ENCODE measurements at regions not wholly inside any gene's neighbourhood (a gene's known extent, or its start where the extent isn't known, plus 50 kb on each side); places are given as distances from the start of the nearest gene placed in this dataset.

GRCh38 chr3:67075295-67075694 lies 77.2 kb downstream of the KBTBD8 start:
- TF ChIP-seq, protein P1, sequence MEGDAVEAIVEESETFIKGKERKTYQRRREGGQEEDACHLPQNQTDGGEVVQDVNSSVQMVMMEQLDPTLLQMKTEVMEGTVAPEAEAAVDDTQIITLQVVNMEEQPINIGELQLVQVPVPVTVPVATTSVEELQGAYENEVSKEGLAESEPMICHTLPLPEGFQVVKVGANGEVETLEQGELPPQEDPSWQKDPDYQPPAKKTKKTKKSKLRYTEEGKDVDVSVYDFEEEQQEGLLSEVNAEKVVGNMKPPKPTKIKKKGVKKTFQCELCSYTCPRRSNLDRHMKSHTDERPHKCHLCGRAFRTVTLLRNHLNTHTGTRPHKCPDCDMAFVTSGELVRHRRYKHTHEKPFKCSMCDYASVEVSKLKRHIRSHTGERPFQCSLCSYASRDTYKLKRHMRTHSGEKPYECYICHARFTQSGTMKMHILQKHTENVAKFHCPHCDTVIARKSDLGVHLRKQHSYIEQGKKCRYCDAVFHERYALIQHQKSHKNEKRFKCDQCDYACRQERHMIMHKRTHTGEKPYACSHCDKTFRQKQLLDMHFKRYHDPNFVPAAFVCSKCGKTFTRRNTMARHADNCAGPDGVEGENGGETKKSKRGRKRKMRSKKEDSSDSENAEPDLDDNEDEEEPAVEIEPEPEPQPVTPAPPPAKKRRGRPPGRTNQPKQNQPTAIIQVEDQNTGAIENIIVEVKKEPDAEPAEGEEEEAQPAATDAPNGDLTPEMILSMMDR (IDR thresholded peaks at IDR 0.05 in 8 of 11, conservative IDR thresholded peaks at IDR 0.05 in 3 of 11): no peak
- no peak for TF ChIP-seq POLR2A (IDR thresholded peaks at IDR 0.05)
- no peak for TF ChIP-seq POLR2AphosphoS5 (IDR thresholded peaks at IDR 0.05)
